ENCODE measurements at regions not wholly inside any gene's neighbourhood (a gene's known extent, or its start where the extent isn't known, plus 50 kb on each side); places are given as distances from the start of the nearest gene placed in this dataset.

DNA sequence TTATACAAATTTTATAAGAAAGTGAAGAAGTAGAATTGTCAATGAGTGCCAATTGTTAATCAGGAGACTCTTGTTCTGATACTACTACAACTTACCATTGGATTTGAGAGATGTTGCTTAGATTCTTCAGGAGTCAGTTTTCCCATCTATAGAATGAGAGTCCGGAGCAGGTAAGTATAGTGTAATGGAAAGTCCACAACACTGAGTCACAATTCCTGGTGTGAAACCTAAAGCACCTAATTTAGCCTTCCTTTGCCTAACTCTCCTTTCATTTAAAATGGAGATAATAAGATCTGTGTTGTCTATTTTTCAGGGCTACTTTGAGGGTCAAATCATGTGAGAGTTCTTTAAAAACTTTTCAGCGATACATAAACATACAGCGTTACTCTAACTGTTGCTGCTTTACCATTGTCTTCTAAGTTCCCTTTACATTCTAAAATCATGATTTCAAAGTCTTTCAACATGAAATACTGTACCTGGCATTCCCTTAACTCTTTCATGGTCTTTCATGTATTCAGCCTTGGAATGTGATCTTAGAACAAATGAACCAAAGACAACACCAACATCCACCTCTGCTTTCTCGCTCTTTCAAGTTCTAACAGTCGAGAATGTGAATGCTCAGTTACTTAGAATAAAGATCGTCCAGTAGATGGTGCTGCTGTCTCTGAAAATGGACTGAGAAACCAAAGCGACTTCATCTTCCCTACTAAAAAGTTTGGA, 90.9 kb downstream of the SLC30A10 start (continued):
- TF ChIP-seq, protein P1, sequence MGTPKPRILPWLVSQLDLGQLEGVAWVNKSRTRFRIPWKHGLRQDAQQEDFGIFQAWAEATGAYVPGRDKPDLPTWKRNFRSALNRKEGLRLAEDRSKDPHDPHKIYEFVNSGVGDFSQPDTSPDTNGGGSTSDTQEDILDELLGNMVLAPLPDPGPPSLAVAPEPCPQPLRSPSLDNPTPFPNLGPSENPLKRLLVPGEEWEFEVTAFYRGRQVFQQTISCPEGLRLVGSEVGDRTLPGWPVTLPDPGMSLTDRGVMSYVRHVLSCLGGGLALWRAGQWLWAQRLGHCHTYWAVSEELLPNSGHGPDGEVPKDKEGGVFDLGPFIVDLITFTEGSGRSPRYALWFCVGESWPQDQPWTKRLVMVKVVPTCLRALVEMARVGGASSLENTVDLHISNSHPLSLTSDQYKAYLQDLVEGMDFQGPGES (IDR thresholded peaks at IDR 0.05; ENCODE audit: low read depth, low read length), result no peak
- no peak for TF ChIP-seq TAF1 (IDR thresholded peaks at IDR 0.05; ENCODE audit: borderline replicate concordance, low read depth, low read length)
- TF ChIP-seq, protein P2, sequence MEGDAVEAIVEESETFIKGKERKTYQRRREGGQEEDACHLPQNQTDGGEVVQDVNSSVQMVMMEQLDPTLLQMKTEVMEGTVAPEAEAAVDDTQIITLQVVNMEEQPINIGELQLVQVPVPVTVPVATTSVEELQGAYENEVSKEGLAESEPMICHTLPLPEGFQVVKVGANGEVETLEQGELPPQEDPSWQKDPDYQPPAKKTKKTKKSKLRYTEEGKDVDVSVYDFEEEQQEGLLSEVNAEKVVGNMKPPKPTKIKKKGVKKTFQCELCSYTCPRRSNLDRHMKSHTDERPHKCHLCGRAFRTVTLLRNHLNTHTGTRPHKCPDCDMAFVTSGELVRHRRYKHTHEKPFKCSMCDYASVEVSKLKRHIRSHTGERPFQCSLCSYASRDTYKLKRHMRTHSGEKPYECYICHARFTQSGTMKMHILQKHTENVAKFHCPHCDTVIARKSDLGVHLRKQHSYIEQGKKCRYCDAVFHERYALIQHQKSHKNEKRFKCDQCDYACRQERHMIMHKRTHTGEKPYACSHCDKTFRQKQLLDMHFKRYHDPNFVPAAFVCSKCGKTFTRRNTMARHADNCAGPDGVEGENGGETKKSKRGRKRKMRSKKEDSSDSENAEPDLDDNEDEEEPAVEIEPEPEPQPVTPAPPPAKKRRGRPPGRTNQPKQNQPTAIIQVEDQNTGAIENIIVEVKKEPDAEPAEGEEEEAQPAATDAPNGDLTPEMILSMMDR (IDR thresholded peaks at IDR 0.05), result peak; percentile 70
- TF ChIP-seq SIN3A (IDR thresholded peaks at IDR 0.05; ENCODE audit: borderline replicate concordance, low read depth, low read length), result no peak

DNA sequence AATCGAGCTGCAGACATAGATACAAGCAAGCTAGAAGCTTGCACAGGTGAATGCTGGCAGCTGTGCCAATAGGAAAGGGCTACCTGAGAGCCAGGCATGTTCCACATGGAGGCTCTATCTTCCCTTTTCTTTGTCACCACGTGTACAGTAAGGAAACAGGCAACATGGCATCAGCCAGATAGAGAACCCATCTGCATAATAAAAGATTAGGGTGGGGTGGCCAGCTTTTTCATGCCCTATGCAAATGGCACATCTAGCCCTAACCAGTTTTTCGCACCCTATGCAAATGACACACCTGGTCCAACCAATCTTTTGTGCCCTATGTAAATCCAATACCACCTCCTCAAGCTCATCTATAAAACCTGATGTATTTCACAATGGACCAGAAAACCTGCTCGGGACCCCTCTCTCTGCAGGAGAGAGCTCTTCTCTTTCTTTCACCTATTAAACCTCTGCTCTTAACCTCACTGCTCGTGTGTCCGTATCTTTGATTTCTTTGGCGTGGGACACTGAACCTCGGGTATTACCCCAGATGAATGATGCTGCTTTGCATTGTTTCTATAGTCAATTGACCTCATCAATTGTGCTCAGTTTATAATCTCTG, 93.9 kb downstream of the SLC30A10 start:
- no peaks in the 10 kb centered on the region for H3K36me3 ChIP-seq (replicated peaks in 1 of 2; ENCODE audit: control insufficient read depth in 1 of 2, insufficient read depth in 2 of 2, low read length in 1 of 2)
- no peaks in the 10 kb centered on the region; the same call in 1 of the 2 replicates for H3K27me3 ChIP-seq (ENCODE audit: insufficient read depth)
- H3K4me3 ChIP-seq (ENCODE audit: low read depth in 2 of 2, low read length in 1 of 2), result no peak overlapping the region
- no peaks in the 10 kb centered on the region for H3K9me2 ChIP-seq
- H3K4me2 ChIP-seq, result no peak overlapping the region
- H3K4me1 ChIP-seq (ENCODE audit: control insufficient read depth in 1 of 2, insufficient read depth in 2 of 2, low read depth in 1 of 2, low read length in 1 of 2), result no peaks in the 10 kb centered on the region; a peak in 1 of 4 replicates
- H3K9me3 ChIP-seq, result no peaks in the 10 kb centered on the region
- H3K79me2 ChIP-seq (ENCODE audit: insufficient read depth), result no peaks in the 10 kb centered on the region
- no peak overlapping the region for H3K9ac ChIP-seq
- TF ChIP-seq REST (IDR thresholded peaks at IDR 0.05; ENCODE audit: low read depth, low read length) (no peak), GABPA (IDR thresholded peaks at IDR 0.05; ENCODE audit: low read depth) (no peak), MXI1 (IDR thresholded peaks at IDR 0.05; ENCODE audit: low read depth, low read length) (no peak), PBX3 (IDR thresholded peaks at IDR 0.05) (no peak), SIN3A (IDR thresholded peaks at IDR 0.05; ENCODE audit: borderline replicate concordance, low read depth, low read length) (no peak), YY1 (IDR thresholded peaks at IDR 0.05; ENCODE audit: low read depth) (no peak), RCOR1 (IDR thresholded peaks at IDR 0.05; ENCODE audit: low read length) (no peak), ZBTB33 (IDR thresholded peaks at IDR 0.05; ENCODE audit: borderline replicate concordance, low read depth) (no peak), SMC3 (IDR thresholded peaks at IDR 0.05; ENCODE audit: low read depth, low read length) (no peak), POLR2AphosphoS5 (IDR thresholded peaks at IDR 0.05; ENCODE audit: low read depth, low read length) (no peak), EP300 (IDR thresholded peaks at IDR 0.05; ENCODE audit: borderline replicate concordance in 1 of 2, low read depth in 1 of 2, low read length in 1 of 2) (no peak), FOXM1 (IDR thresholded peaks at IDR 0.05; ENCODE audit: low read depth) (no peak), TCF12 (IDR thresholded peaks at IDR 0.05) (no peak), RXRA (IDR thresholded peaks at IDR 0.05; ENCODE audit: borderline replicate concordance, low read depth) (no peak), TAF1 (IDR thresholded peaks at IDR 0.05; ENCODE audit: borderline replicate concordance, low read depth, low read length) (no peak), GATA2 (CRISPR knock-in tag; IDR thresholded peaks at IDR 0.05) (no peak), NFIC (IDR thresholded peaks at IDR 0.05; ENCODE audit: borderline replicate concordance) (no peak), EZH2phosphoT487 (IDR thresholded peaks at IDR 0.05; ENCODE audit: borderline replicate concordance, low read depth) (no peak)
- H3F3A ChIP-seq (replicated peaks; ENCODE audit: insufficient read depth), result no peaks in the 10 kb centered on the region
- no peak for DNase-seq
- ChIA-PET POLR2A (no interaction called here), CTCF (interaction anchor here (0.6 to 1.2 kb wide), 3 partner anchors 9 to 258 kb away, joined by 3 read pairs; no protein-coding TSS in a partner anchor)
- H3K27ac ChIP-seq (ENCODE audit: low read depth in 2 of 2, low read length in 1 of 2), result no peak overlapping the region
- H4K20me1 ChIP-seq (ENCODE audit: insufficient read depth), result no peaks in the 10 kb centered on the region
- WGBS (ENCODE audit: low lambda C conversion rate), result 48% methylated on average over 8 of the region's 8 CpGs
- H2AFZ ChIP-seq (ENCODE audit: low read depth), result no peak overlapping the region

Measured in SK-N-SH (cell line).